ENCODE measurements at regions not wholly inside any gene's neighbourhood (a gene's known extent, or its start where the extent isn't known, plus 50 kb on each side); places are given as distances from the start of the nearest gene placed in this dataset.

DNA sequence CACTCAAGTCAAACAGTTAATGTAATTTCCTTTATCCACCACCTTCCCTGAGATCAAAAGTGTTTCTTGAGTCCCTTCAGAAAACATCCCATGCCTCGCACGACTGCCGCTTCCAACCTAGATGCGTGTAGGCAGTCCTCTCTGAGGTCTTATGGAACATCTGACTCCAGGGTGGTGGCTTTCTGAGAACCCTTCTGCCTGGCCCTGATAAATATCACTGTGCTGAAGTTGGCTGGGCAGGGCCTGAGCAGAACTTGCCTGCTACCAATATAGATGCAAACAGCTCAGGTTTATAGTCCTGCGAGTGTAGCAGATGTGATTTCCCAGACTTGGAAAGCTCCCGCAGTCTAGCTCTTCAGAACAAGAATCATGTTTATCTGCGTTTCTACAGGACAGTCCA lies 61.1 kb upstream of the GPR12 start:
- peaks cover 0 to 3% (median 2%) of the 10 kb centered on the region in 3 donors for H3K27me3 Mint-ChIP-seq (ENCODE audit: low read depth in 3 of 3)
- no peaks in the 10 kb centered on the region for H3K9me3 Mint-ChIP-seq
- H3K4me3 Mint-ChIP-seq = no peak overlapping the region
- DNase-seq = no peak
- no peaks in the 10 kb centered on the region for H3K4me1 Mint-ChIP-seq
- H3K36me3 Mint-ChIP-seq = no peaks in the 10 kb centered on the region
- H3K27ac Mint-ChIP-seq = no peak overlapping the region

DNA sequence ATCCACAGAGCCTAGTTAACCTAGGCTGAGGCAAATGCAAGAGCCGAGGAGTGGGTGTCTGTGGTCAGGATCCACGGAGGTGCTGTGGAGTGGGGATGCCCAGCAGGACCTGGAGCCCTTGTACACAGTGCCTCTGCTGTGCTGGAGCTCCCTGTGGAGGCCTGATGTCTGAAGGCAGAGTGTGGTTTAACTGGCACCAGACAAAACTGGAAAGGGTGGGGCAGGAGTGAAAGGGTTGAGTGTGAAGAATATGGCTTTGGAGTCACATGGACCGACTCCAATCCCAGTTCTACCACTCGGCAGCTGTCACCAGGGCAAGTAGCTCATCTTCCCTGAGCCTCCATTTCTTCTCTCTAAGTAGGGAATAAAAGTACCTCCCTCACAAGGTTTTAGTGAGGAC lies 60.3 kb upstream of the GPR12 start:
- no peak for DNase-seq
- H3K4me3 Mint-ChIP-seq = no peak overlapping the region
- H3K36me3 Mint-ChIP-seq = no peaks in the 10 kb centered on the region
- peaks cover 0 to 2% (median 0%) of the 10 kb centered on the region in 3 donors for H3K27me3 Mint-ChIP-seq (ENCODE audit: low read depth in 3 of 3)
- H3K4me1 Mint-ChIP-seq = no peaks in the 10 kb centered on the region
- H3K9me3 Mint-ChIP-seq = no peaks in the 10 kb centered on the region
- H3K27ac Mint-ChIP-seq = no peak overlapping the region

DNA sequence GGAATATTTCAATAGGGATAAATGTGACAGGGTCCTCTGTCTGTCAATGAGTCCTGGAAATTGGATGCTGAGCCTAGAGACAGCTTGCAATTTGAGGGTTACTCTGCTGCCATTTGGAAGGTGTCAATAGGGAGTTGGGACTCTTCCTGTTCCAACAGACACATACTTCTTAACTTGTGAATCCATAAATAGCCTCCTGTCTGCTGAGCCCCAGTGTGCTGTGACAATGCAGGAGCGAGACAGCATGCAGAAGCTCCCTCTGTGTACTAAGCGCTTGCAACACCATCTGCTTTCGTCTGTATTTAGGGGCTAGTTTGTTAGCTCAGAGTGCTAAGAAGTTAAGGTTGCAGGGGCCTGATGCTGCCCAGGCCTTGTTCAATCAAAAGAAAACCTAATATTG lies 58.5 kb upstream of the GPR12 start:
- Mint-ChIP-seq H3K36me3 (no peaks in the 10 kb centered on the region), H3K4me1 (no peaks in the 10 kb centered on the region), H3K9me3 (no peaks in the 10 kb centered on the region), H3K4me3 (no peak overlapping the region), H3K27ac (no peak overlapping the region), H3K27me3 (ENCODE audit: low read depth in 3 of 3) (peaks cover 0 to 8% (median 2%) of the 10 kb centered on the region in 3 donors)
- DNase-seq = no peak

DNA sequence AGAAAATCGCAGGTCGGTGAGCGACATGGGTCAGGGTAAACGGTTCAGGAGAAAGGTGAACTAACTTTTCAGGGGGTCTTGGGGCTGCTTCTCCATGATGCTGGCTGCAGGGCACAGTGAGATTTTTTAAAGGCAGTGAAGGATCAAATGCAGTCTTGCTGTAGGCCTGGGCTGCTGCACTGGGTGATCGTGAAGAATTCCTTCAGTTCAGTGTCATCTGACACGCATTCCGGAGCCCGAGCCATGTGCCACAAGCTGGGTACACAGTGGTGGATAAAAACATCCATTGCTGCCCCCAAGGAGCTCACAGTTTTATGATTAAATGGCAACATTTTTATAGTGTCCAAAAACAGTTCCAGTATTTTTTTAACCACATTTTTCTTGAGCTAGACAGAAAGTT lies 56.3 kb upstream of the GPR12 start:
- H3K27ac Mint-ChIP-seq = no peak overlapping the region
- H3K36me3 Mint-ChIP-seq = no peaks in the 10 kb centered on the region
- peaks cover 4 to 16% (median 4%) of the 10 kb centered on the region in 3 donors for H3K27me3 Mint-ChIP-seq (ENCODE audit: low read depth in 3 of 3)
- no peaks in the 10 kb centered on the region for H3K4me1 Mint-ChIP-seq
- H3K4me3 Mint-ChIP-seq = no peak overlapping the region
- no peak for DNase-seq
- H3K9me3 Mint-ChIP-seq = no peaks in the 10 kb centered on the region

DNA sequence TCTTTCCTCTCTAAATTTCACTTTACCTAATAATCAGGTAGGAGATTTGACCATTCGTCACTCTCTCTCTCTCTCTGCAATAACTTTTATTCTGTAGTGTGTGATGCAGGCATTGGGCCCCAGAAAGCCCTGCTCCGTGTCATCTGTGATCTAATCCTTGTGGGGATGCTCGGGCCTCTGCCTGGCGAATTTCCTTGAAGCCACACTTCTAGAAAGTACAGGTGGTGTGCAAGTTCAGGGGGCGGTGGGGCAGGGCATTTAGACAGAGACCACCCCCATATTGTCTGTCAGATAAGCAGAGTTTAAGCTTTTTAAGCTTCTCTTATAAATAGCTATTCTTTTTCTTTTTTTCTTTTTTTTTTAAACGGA lies 53.4 kb upstream of the GPR12 start:
- Mint-ChIP-seq H3K27me3 (ENCODE audit: low read depth in 3 of 3) (peaks cover 5 to 25% (median 8%) of the 10 kb centered on the region in 3 donors), H3K4me1 (no peaks in the 10 kb centered on the region), H3K4me3 (no peak overlapping the region), H3K27ac (no peak overlapping the region), H3K36me3 (no peaks in the 10 kb centered on the region), H3K9me3 (no peaks in the 10 kb centered on the region)
- DNase-seq = no peak

- no peaks in the 10 kb centered on the region for H3K9me3 Mint-ChIP-seq
- H3K27ac Mint-ChIP-seq = no peak overlapping the region
- no peaks in the 10 kb centered on the region for H3K36me3 Mint-ChIP-seq
- H3K4me3 Mint-ChIP-seq = no peak overlapping the region
- no peaks in the 10 kb centered on the region for H3K4me1 Mint-ChIP-seq
- no peak for DNase-seq
- peaks cover 7 to 29% (median 8%) of the 10 kb centered on the region in 3 donors for H3K27me3 Mint-ChIP-seq (ENCODE audit: low read depth in 3 of 3)
These were observed 52.9 kb upstream of the GPR12 start for GRCh38 chr13:26813321-26813979.

DNA sequence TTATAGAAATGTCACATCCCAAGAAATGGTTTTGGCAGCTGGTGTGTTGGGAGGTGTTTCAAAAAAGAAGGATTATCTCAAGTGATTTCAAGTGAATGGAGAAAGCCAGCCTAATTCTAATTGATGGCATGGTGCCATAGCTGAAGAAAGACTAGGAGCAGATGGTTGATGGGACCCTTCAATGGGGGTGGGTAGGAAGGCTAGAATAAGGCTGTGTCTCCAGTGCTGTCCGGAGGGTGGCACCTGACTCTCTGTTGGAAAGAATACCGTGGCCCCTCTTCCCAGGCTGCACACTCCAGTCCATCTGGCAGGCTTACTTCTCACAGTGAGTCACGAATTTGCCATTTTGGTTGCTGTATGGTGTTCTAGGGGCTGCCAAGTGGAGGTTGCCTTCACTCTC lies 51.0 kb upstream of the GPR12 start:
- peaks cover 10 to 39% (median 11%) of the 10 kb centered on the region in 3 donors for H3K27me3 Mint-ChIP-seq (ENCODE audit: low read depth in 3 of 3)
- peaks cover 0 to 2% (median 0%) of the 10 kb centered on the region in 6 donors for H3K9me3 Mint-ChIP-seq
- no peak overlapping the region for H3K4me3 Mint-ChIP-seq
- peaks cover 0 to 3% (median 0%) of the 10 kb centered on the region in 3 donors for H3K36me3 Mint-ChIP-seq
- DNase-seq = no peak
- H3K27ac Mint-ChIP-seq = no peak overlapping the region
- no peaks in the 10 kb centered on the region for H3K4me1 Mint-ChIP-seq

Measured in immature natural killer cell (primary cell).